Hepatocyte (in vitro differentiated cells): ENCODE measurements at regions not wholly inside any gene's neighbourhood (a gene's known extent, or its start where the extent isn't known, plus 50 kb on each side); places are given as distances from the start of the nearest gene placed in this dataset.

Experiments used
- DNase-seq: peaks from one replicate; pipeline ENCODE4 v3.0.0-alpha.2; 2016; ENCODE audit warnings: low spot score
- H2AFZ ChIP-seq: fragments of 200-600 bp; sonication (generic); 2 replicates; pipeline ENCODE4 v1.6.0; 2016; ENCODE audit warnings: antibody characterized with exemption, mild to moderate bottlenecking
- H3K27ac ChIP-seq: fragments of 200-600 bp; sonication (generic); 2 replicates; pipeline ENCODE4 v1.5.1; 2016; ENCODE audit warnings: mild to moderate bottlenecking
- H3K27me3 ChIP-seq: fragments of 200-600 bp; sonication (generic); 2 replicates; pipeline ENCODE4 v1.6.1; 2016
- H3K36me3 ChIP-seq: fragments of 200-600 bp; sonication (generic); replicated peaks from 2 replicates; pipeline ENCODE4 v1.5.1; 2016; ENCODE audit warnings: low read depth; ENCODE audit not compliant: insufficient read depth
- H3K4me1 ChIP-seq: fragments of 200-600 bp; sonication (generic); 2 replicates; pipeline ENCODE4 v1.5.1; 2016; ENCODE audit warnings: mild to moderate bottlenecking, moderate library complexity; ENCODE audit not compliant: insufficient read depth
- H3K4me2 ChIP-seq: fragments of 200-600 bp; sonication (generic); 2 replicates; pipeline ENCODE4 v1.6.0; 2016
- H3K4me3 ChIP-seq: fragments of 200-600 bp; sonication (generic); 2 replicates; pipeline ENCODE4 v1.5.1; 2016; ENCODE audit warnings: mild to moderate bottlenecking
- H3K79me2 ChIP-seq: fragments of 200-600 bp; sonication (generic); 2 replicates; pipeline ENCODE4 v1.6.0; 2017; ENCODE audit warnings: mild to moderate bottlenecking
- H3K9me2 ChIP-seq: fragments of 200-600 bp; sonication (generic); replicated peaks from 2 replicates; pipeline ENCODE4 v1.6.0; 2017; ENCODE audit warnings: mild to moderate bottlenecking; ENCODE audit not compliant: insufficient read depth
- H3K9me3 ChIP-seq: fragments of 200-600 bp; sonication (generic); 2 replicates; pipeline ENCODE4 v1.5.1; 2016; ENCODE audit warnings: low read depth, mild to moderate bottlenecking
- H4K20me1 ChIP-seq: fragments of 200-600 bp; sonication (generic); 2 replicates; pipeline ENCODE4 v1.6.0; 2016; ENCODE audit warnings: mild to moderate bottlenecking; ENCODE audit not compliant: insufficient read depth, poor library complexity, severe bottlenecking
- CTCF ChIP-seq: fragments of 200-600 bp; sonication (generic); IDR thresholded peaks from 2 replicates; pipeline ENCODE4 v1.5.1; 2016; ENCODE audit warnings: antibody characterized with exemption, mild to moderate bottlenecking; ENCODE audit not compliant: poor library complexity
- EZH2 ChIP-seq: fragments of 200-600 bp; sonication (generic); IDR thresholded peaks from 2 replicates; pipeline ENCODE4 v1.6.1; 2016; ENCODE audit warnings: antibody characterized with exemption, mild to moderate bottlenecking, borderline replicate concordance
- EZH2phosphoT487 ChIP-seq: fragments of 200-600 bp; sonication (generic); IDR thresholded peaks from one replicate; pipeline ENCODE4 v1.6.1; 2018; ENCODE audit warnings: antibody characterized with exemption, mild to moderate bottlenecking, low read depth, moderate library complexity; ENCODE audit not compliant: unreplicated experiment, severe bottlenecking
- WGBS: methylation state at CpG from one replicate; pipeline ENCODE4 v1.1.6; 2016; ENCODE audit warnings: low lambda C conversion rate; ENCODE audit errors: missing lambda C conversion rate; 5-methylcytosine and 5-hydroxymethylcytosine counted together

GRCh38 chr10:70976063-70976695 is 87.8 kb upstream of the PCBD1 start:
- no peak overlapping the region for H3K4me2 ChIP-seq
- DNase-seq: no peak
- TF ChIP-seq EZH2: no peak
- no peak for TF ChIP-seq EZH2phosphoT487
- TF ChIP-seq CTCF: no peak
- H3K79me2 ChIP-seq: no peaks in the 10 kb centered on the region
- H3K4me1 ChIP-seq: no peaks in the 10 kb centered on the region
- no peak overlapping the region for H3K27ac ChIP-seq
- no peaks in the 10 kb centered on the region for H3K27me3 ChIP-seq
- no peaks in the 10 kb centered on the region for H3K9me3 ChIP-seq
- H3K4me3 ChIP-seq: no peak overlapping the region
- WGBS: 94% methylated on average over 6 of the region's 6 CpGs
- H3K36me3 ChIP-seq: no peaks in the 10 kb centered on the region
- H3K9me2 ChIP-seq: no peaks in the 10 kb centered on the region
- H2AFZ ChIP-seq: no peak overlapping the region
- no peaks in the 10 kb centered on the region for H4K20me1 ChIP-seq

GRCh38 chr10:70977625-70978024 is 89.3 kb upstream of the PCBD1 start:
- Histone ChIP-seq H3K27me3 (no peaks in the 10 kb centered on the region), H3K79me2 (no peaks in the 10 kb centered on the region), H3K9me2 (no peaks in the 10 kb centered on the region), H3K27ac (no peak overlapping the region), H2AFZ (no peak overlapping the region), H3K9me3 (no peaks in the 10 kb centered on the region), H3K36me3 (no peaks in the 10 kb centered on the region), H3K4me3 (no peak overlapping the region), H3K4me2 (no peak overlapping the region), H4K20me1 (no peaks in the 10 kb centered on the region), H3K4me1 (no peaks in the 10 kb centered on the region)
- 80% methylated on average over 11 of the region's 11 CpGs for WGBS
- no peak for DNase-seq
- TF ChIP-seq EZH2: no peak
- no peak for TF ChIP-seq EZH2phosphoT487
- TF ChIP-seq CTCF: no peak

GRCh38 chr10:70978181-70978580 is 89.8 kb upstream of the PCBD1 start:
- H3K27ac ChIP-seq: no peak overlapping the region
- H3K4me1 ChIP-seq: no peaks in the 10 kb centered on the region
- WGBS: 90% methylated on average over 6 of the region's 6 CpGs
- no peaks in the 10 kb centered on the region for H3K79me2 ChIP-seq
- no peaks in the 10 kb centered on the region for H3K9me3 ChIP-seq
- TF ChIP-seq EZH2phosphoT487 (no peak), EZH2 (no peak), CTCF (no peak)
- no peaks in the 10 kb centered on the region for H3K27me3 ChIP-seq
- H3K9me2 ChIP-seq: no peaks in the 10 kb centered on the region
- no peak overlapping the region for H2AFZ ChIP-seq
- H3K4me2 ChIP-seq: no peak overlapping the region
- DNase-seq: no peak
- no peaks in the 10 kb centered on the region for H4K20me1 ChIP-seq
- H3K36me3 ChIP-seq: no peaks in the 10 kb centered on the region
- H3K4me3 ChIP-seq: no peak overlapping the region
